Panc1 (cell line): ENCODE measurements at regions not wholly inside any gene's neighbourhood (a gene's known extent, or its start where the extent isn't known, plus 50 kb on each side); places are given as distances from the start of the nearest gene placed in this dataset.

ENCODE experiments used
- ATAC-seq: fragments of 200-7000 bp; cut with Tn5 transposase; 2 replicates; pipeline ENCODE4 v1.9.1; 2020; ENCODE audit warnings: mild to moderate bottlenecking, moderate library complexity
- BruUV-seq: library from RNA; stranded (reverse); fragments of 400-500 nt; replicated peaks from 2 replicates; lab custom pipeline; 2021; lab: Mats Ljungman, UMichigan
- CTCF ChIA-PET: fragments of 300-600 bp; sonication (Branson Sonifier 250); formaldehyde crosslinking; loops from one replicate; lab custom pipeline; 2022; ENCODE audit warnings: antibody characterized with exemption; lab: Charles Lee
- POLR2A ChIA-PET: fragments of 300-600 bp; sonication (Branson Sonifier 250); formaldehyde crosslinking; loops from one replicate; lab custom pipeline; 2022; ENCODE audit warnings: antibody characterized with exemption; lab: Charles Lee
- DNase-seq: peaks from one replicate; pipeline ENCODE4 v3.0.0-alpha.2; 2010; ENCODE audit warnings: low read depth, low spot score
- H3K27ac ChIP-seq: 2 replicates; pipeline ENCODE4 v1.5.1; 2011; ENCODE audit warnings: mild to moderate bottlenecking, low read length, inconsistent platforms
- H3K27me3 ChIP-seq: fragments of 200-500 bp; sonication (Bioruptor generic); 2 replicates; pipeline ENCODE4 v1.6.0; 2014; ENCODE audit warnings: low read length, inconsistent platforms; ENCODE audit not compliant: control insufficient read depth, insufficient read depth
- H3K36me3 ChIP-seq: fragments of 200-500 bp; sonication (Bioruptor generic); 2 replicates; pipeline ENCODE4 v1.5.1; 2014; ENCODE audit warnings: inconsistent platforms, mild to moderate bottlenecking, low read length, moderate library complexity; ENCODE audit not compliant: control insufficient read depth, insufficient read depth
- H3K4me1 ChIP-seq: 2 replicates; pipeline ENCODE4 v1.5.1; 2011; ENCODE audit warnings: inconsistent platforms, mild to moderate bottlenecking, low read length, moderate library complexity; ENCODE audit not compliant: control insufficient read depth, insufficient read depth
- H3K4me3 ChIP-seq, 2 experiments: 2 replicates each; pipeline ENCODE4 v1.5.1; 2011 to 2012; ENCODE audit warnings: low read depth in 2 of 2, low read length in 2 of 2, mild to moderate bottlenecking in 2 of 2, inconsistent platforms in 1 of 2, moderate library complexity in 1 of 2
- H3K9me3 ChIP-seq: fragments of 200-500 bp; sonication (Bioruptor generic); 2 replicates; pipeline ENCODE4 v1.5.1; 2014; ENCODE audit warnings: low read depth, mild to moderate bottlenecking, inconsistent platforms, low read length, moderate library complexity; ENCODE audit not compliant: control insufficient read depth, insufficient read depth
- CTCF ChIP-seq: fragments of 450-650 bp; IDR thresholded peaks from 2 replicates; pipeline ENCODE4 v1.5.1; 2017; ENCODE audit warnings: mild to moderate bottlenecking
- POLR2AphosphoS5 ChIP-seq: IDR thresholded peaks from 2 replicates; pipeline ENCODE4 v1.6.1; 2012; ENCODE audit warnings: mild to moderate bottlenecking, low read depth, low read length, moderate library complexity
- REST ChIP-seq, 2 experiments: IDR thresholded peaks; 2 replicates each; pipeline ENCODE4 v1.6.1; 2011 to 2012; ENCODE audit warnings: low read depth in 2 of 2, control low read depth in 1 of 2, low read length in 1 of 2, mild to moderate bottlenecking in 1 of 2, moderate library complexity in 1 of 2; ENCODE audit not compliant: insufficient read depth in 1 of 2
- SIN3A ChIP-seq: IDR thresholded peaks from 2 replicates; pipeline ENCODE4 v1.6.1; 2012; ENCODE audit warnings: low read depth, mild to moderate bottlenecking, low read length, moderate library complexity, borderline replicate concordance; ENCODE audit not compliant: insufficient read depth
- TCF7L2 ChIP-seq: IDR thresholded peaks from 2 replicates; pipeline ENCODE4 v1.6.1; 2011; ENCODE audit warnings: mild to moderate bottlenecking, low read depth, low read length, inconsistent platforms
- in situ Hi-C: cut with HindIII; loops from 2 replicates; pipeline ENCODE4 v1.10.0; 2016; ENCODE audit warnings: low sequenced_read_pairs, low pct_unique_long_range_greater_than_20kb
- intact Hi-C: fragments of 100-400 bp; cut with micrococcal nuclease; formaldehyde crosslinking; loops from one replicate; pipeline ENCODE4 v1.10.0; 2022; ENCODE audit not compliant: unreplicated experiment

GRCh38 chr2:104179644-104180043 lies 674.3 kb upstream of the POU3F3 start:
- Histone ChIP-seq H3K4me1 (no peaks in the 10 kb centered on the region; the same call in 1 of the 2 replicates), H3K9me3 (peaks cover 7% of the 10 kb centered on the region; the same call in 1 of the 2 replicates), H3K36me3 (no peaks in the 10 kb centered on the region), H3K4me3 (no peak overlapping the region), H3K27ac (no peak overlapping the region), H3K27me3 (no peaks in the 10 kb centered on the region)
- in situ Hi-C loops = no loop called here
- ChIA-PET POLR2A (no interaction called here), CTCF (no interaction called here)
- TF ChIP-seq TCF7L2 (no peak), SIN3A (no peak), POLR2AphosphoS5 (no peak), CTCF (no peak), REST (IDR thresholded peaks at IDR 0.05; ENCODE audit: insufficient read depth in 1 of 2, low read depth in 2 of 2, low read length in 1 of 2) (no peak)
- no peak for DNase-seq
- BruUV-seq = no TSS peak
- intact Hi-C loops = no loop called here
- ATAC-seq = no peak

DNA sequence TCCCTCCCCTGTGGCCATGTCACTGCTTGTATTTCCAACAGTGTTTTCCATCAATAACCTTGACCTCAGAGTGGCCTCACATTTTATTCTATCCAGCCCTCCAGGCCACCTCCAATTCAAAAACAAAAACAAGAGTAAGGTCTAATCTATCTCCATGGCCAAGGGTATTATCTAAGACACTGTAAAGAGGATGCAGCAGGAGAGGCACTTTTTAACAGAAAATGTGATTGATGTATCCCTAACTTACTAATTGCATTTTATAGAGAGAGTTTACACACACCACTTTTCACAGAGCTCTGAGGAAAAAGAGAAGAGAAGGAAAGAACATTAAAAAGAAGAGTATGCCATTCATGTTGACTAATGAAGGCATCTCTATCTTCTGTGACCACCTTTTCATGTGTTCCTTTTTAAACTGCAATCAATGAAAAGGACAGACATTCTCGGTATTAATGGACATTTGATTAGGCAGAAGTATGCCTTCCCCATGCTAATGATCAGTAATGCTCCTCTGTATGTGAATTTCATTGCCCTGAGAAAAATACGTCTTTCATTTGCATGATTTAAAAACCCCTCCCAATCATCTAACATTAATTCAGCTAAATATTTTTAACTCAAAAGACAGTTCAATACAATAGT lies 653.3 kb upstream of the POU3F3 start:
- no peak overlapping the region for H3K27ac ChIP-seq
- no peak overlapping the region for H3K4me3 ChIP-seq
- DNase-seq (no peak), ATAC-seq (no peak)
- no peaks in the 10 kb centered on the region for H3K4me1 ChIP-seq
- in situ Hi-C loops (no loop called here), intact Hi-C loops (no loop called here)
- H3K9me3 ChIP-seq = no peaks in the 10 kb centered on the region
- CTCF ChIA-PET = no interaction called here
- TF ChIP-seq CTCF (no peak), REST (IDR thresholded peaks at IDR 0.05; ENCODE audit: insufficient read depth in 1 of 2, low read depth in 2 of 2, low read length in 1 of 2) (no peak), POLR2AphosphoS5 (no peak), TCF7L2 (no peak), SIN3A (no peak)
- no peaks in the 10 kb centered on the region for H3K27me3 ChIP-seq
- BruUV-seq = no TSS peak
- POLR2A ChIA-PET = no interaction called here
- H3K36me3 ChIP-seq = no peaks in the 10 kb centered on the region
